ENCODE measurements at regions not wholly inside any gene's neighbourhood (a gene's known extent, or its start where the extent isn't known, plus 50 kb on each side); places are given as distances from the start of the nearest gene placed in this dataset.

DNA sequence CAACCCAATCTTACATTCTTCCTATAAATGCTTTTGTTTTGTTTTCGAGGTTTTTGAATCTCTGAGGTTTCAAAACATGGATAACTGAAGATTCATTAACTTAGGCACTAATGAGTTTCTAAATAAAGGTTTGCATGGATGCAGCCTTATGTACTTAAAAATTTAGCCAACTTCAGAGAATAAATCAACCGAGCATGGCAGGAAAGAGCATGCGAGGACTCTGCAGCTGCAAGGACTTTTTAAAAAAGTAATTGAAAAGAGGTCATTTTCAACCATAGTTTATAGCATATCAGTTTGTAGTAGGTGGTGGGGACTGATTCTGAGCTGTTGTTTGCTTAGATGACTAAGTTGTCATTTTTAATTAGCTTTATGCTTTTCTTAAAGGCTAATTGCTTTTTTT is 567.0 kb upstream of the ZEB2 start:
- CTCF ChIA-PET, result no interaction called here
- Histone ChIP-seq H3K9me3 (ENCODE audit: control insufficient read depth, insufficient read depth, low read depth, low read length) (no peaks in the 10 kb centered on the region), H3K36me3 (ENCODE audit: control insufficient read depth in 2 of 2, insufficient read depth in 1 of 2, low read length in 2 of 2) (no peaks in the 10 kb centered on the region), H3K27ac (ENCODE audit: extremely low read depth, low read depth, low read length) (no peak overlapping the region), H3K4me1 (ENCODE audit: control insufficient read depth, insufficient read depth, low read length) (no peaks in the 10 kb centered on the region), H3K4me3 (ENCODE audit: low read depth, low read length) (no peak overlapping the region)
- POLR2A ChIA-PET, result no interaction called here
- TF ChIP-seq ZNF366 (tag by site-specific recombination; conservative IDR thresholded peaks at IDR 0.05) (no peak), ZNF660 (tag by site-specific recombination; IDR thresholded peaks at IDR 0.05) (no peak), SP2 (tag by site-specific recombination; IDR thresholded peaks at IDR 0.05) (no peak), ZFP69B (tag by site-specific recombination; IDR thresholded peaks at IDR 0.05) (no peak), BCL11B (tag by site-specific recombination; IDR thresholded peaks at IDR 0.05; ENCODE audit: low read depth) (no peak), PRDM10 (tag by site-specific recombination; IDR thresholded peaks at IDR 0.05) (no peak), ZNF223 (tag by site-specific recombination; IDR thresholded peaks at IDR 0.05) (no peak), ZBTB17 (tag by site-specific recombination; IDR thresholded peaks at IDR 0.05) (no peak), ZNF148 (tag by site-specific recombination; IDR thresholded peaks at IDR 0.05; ENCODE audit: borderline replicate concordance) (no peak)
- TF ChIP-seq, protein P1, sequence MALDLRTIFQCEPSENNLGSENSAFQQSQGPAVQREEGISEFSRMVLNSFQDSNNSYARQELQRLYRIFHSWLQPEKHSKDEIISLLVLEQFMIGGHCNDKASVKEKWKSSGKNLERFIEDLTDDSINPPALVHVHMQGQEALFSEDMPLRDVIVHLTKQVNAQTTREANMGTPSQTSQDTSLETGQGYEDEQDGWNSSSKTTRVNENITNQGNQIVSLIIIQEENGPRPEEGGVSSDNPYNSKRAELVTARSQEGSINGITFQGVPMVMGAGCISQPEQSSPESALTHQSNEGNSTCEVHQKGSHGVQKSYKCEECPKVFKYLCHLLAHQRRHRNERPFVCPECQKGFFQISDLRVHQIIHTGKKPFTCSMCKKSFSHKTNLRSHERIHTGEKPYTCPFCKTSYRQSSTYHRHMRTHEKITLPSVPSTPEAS (tag by site-specific recombination; IDR thresholded peaks at IDR 0.05), result no peak

- no peaks in the 10 kb centered on the region for H3K36me3 ChIP-seq (ENCODE audit: control insufficient read depth in 2 of 2, insufficient read depth in 1 of 2, low read length in 2 of 2)
- H3K27ac ChIP-seq (ENCODE audit: extremely low read depth, low read depth, low read length), result no peak overlapping the region
- ChIA-PET POLR2A (no interaction called here), CTCF (interaction anchor here (0.6 kb wide), 1 partner anchor 1824 kb away, joined by 3 read pairs; no protein-coding TSS in a partner anchor)
- no peaks in the 10 kb centered on the region for H3K9me3 ChIP-seq (ENCODE audit: control insufficient read depth, insufficient read depth, low read depth, low read length)
- no peak overlapping the region for H3K4me3 ChIP-seq (ENCODE audit: low read depth, low read length)
- TF ChIP-seq ZNF133 (tag by site-specific recombination; IDR thresholded peaks at IDR 0.05) (no peak), MEIS1 (CRISPR knock-in tag; IDR thresholded peaks at IDR 0.05; ENCODE audit: borderline replicate concordance) (no peak)
- no peaks in the 10 kb centered on the region for H3K4me1 ChIP-seq (ENCODE audit: control insufficient read depth, insufficient read depth, low read length)
Observed at GRCh38 chr2:145085612-145086011, 565.7 kb upstream of the ZEB2 start.

- H3K36me3 ChIP-seq (ENCODE audit: control insufficient read depth in 2 of 2, insufficient read depth in 1 of 2, low read length in 2 of 2), result no peaks in the 10 kb centered on the region
- no peaks in the 10 kb centered on the region for H3K9me3 ChIP-seq (ENCODE audit: control insufficient read depth, insufficient read depth, low read depth, low read length)
- TF ChIP-seq PRDM4 (tag by site-specific recombination; IDR thresholded peaks at IDR 0.05) (no peak), ZEB2 (tag by site-specific recombination; IDR thresholded peaks at IDR 0.05) (no peak)
- ChIA-PET POLR2A (no interaction called here), CTCF (interaction anchor here (0.7 kb wide), 2 partner anchors 8 to 15 kb away, joined by 3 to 5 read pairs; no protein-coding TSS in a partner anchor)
- no peak overlapping the region for H3K27ac ChIP-seq (ENCODE audit: extremely low read depth, low read depth, low read length)
- no peak overlapping the region for H3K4me3 ChIP-seq (ENCODE audit: low read depth, low read length)
- H3K4me1 ChIP-seq (ENCODE audit: control insufficient read depth, insufficient read depth, low read length), result no peaks in the 10 kb centered on the region; the same call in 1 of the 2 replicates
Observed at GRCh38 chr2:145080426-145080825, 560.5 kb upstream of the ZEB2 start.

All from HEK293 (cell line).